LNCaP clone FGC (cell line): ENCODE measurements at regions not wholly inside any gene's neighbourhood (a gene's known extent, or its start where the extent isn't known, plus 50 kb on each side); places are given as distances from the start of the nearest gene placed in this dataset.

Source experiments
- DNase-seq: peaks from one replicate; pipeline ENCODE4 v3.0.0-alpha.2; 2011; ENCODE audit warnings: low read depth
- H3K4me3 ChIP-seq: 2 replicates; pipeline ENCODE4 v1.5.1; 2011; ENCODE audit warnings: mild to moderate bottlenecking, low read depth, low read length, control low read depth
- CTCF ChIP-seq: IDR thresholded peaks from 2 replicates; pipeline ENCODE4 v1.5.1; 2012; ENCODE audit warnings: mild to moderate bottlenecking; ENCODE audit not compliant: control insufficient read depth, insufficient read depth; ENCODE audit errors: extremely low read depth

GRCh38 chr18:25704494-25704893 lies 352.5 kb upstream of the ZNF521 start:
- DNase-seq = no peak
- TF ChIP-seq CTCF = no peak

GRCh38 chr18:25704071-25704470 lies 352.1 kb upstream of the ZNF521 start:
- H3K4me3 ChIP-seq = no peak overlapping the region
- no peak for DNase-seq
- TF ChIP-seq CTCF = no peak

More at GRCh38 chr18:25704494-25704893, 352.5 kb upstream of the ZNF521 start:
- H3K4me3 ChIP-seq = no peak overlapping the region

- no peak overlapping the region for H3K4me3 ChIP-seq
- no peak for TF ChIP-seq CTCF
- DNase-seq = no peak
Measured at GRCh38 chr18:25701821-25702220, 349.9 kb upstream of the ZNF521 start.

- no peak for TF ChIP-seq CTCF
- DNase-seq = no peak
- no peak overlapping the region for H3K4me3 ChIP-seq
Measured at GRCh38 chr18:25686960-25687500, 335.1 kb upstream of the ZNF521 start.

- no peak for DNase-seq
- no peak overlapping the region for H3K4me3 ChIP-seq
- no peak for TF ChIP-seq CTCF
Measured at GRCh38 chr18:25685088-25685487, 333.1 kb upstream of the ZNF521 start.

- no peak for TF ChIP-seq CTCF
- DNase-seq = no peak
- H3K4me3 ChIP-seq = no peak overlapping the region
Measured at GRCh38 chr18:25679491-25679890, 327.5 kb upstream of the ZNF521 start.

GRCh38 chr18:25678221-25678620 lies 326.3 kb upstream of the ZNF521 start:
- DNase-seq = no peak
- H3K4me3 ChIP-seq = no peak overlapping the region
- TF ChIP-seq CTCF = no peak
